Stimulated activated CD4-positive, alpha-beta T cell treated with anti-CD3 and anti-CD28 coated beads, Interleukin-2, amount 100 ng/mL, for 4 hours (primary cell): ENCODE measurements at regions not wholly inside any gene's neighbourhood (a gene's known extent, or its start where the extent isn't known, plus 50 kb on each side); places are given as distances from the start of the nearest gene placed in this dataset.
"Not testable (repeated sequence)": the region's sequence is repeated elsewhere in the genome, so short reads cannot be mapped to it uniquely, and the experiment has no call there.

Experiments
- DNase-seq: peaks from one replicate; pipeline ENCODE4 v3.0.0-alpha.2; 2020; ENCODE audit warnings: low read depth

DNA sequence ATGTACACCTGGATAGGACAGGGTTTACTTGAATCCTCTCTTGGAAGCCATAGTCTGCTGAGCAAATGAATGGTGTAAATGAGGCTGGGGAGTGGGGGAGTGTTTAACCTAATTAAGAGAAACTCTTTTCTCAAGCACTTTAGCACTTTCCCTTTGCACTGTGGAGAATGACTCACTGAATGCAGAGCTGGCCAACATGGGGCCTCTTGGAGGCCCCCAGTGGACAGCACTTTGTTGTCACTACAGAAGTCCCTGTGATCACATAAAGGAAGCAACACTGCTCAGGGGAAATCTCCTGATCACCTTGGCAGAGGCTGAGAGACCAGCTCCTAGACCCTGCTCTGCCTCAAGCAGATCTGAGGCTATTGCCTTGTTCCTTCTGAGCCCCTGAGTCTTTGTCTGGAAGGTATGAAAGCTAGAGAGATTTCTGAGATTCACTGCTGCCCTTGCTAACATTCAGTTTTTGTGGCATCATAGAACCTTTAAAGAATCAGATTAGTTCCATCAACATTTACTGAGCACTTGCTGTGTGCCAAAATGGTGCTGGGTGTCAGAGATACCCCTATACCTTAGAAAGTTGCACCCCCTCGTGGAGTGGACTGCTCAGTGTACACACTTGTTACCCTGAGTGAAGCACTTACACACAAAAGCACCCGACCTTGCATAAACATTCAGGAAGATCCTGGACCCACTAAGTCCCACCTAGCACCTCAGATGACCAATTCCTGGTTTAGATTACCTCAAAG, 230.1 kb upstream of the CCL2 start:
- no peak for DNase-seq

DNA sequence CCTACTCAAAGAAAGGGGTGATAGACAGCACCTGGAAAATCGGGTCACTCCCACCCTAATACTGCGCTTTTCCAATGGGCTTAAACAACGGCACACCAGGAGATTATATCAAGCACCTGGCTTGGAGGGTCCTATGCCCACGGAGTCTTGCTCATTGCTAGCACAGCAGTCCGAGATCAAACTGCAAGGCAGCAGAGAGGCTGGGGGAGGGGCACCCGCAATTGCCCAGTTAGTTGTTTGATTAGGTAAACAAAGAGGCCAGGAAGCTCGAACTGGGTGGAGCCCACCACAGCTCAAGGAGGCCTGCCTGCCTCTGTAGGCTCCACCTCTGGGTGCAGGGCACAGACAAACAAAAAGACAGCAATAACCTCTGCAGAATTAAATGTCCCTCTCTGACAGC, 224.5 kb upstream of the CCL2 start:
- DNase-seq = not testable (repeated sequence)

DNA sequence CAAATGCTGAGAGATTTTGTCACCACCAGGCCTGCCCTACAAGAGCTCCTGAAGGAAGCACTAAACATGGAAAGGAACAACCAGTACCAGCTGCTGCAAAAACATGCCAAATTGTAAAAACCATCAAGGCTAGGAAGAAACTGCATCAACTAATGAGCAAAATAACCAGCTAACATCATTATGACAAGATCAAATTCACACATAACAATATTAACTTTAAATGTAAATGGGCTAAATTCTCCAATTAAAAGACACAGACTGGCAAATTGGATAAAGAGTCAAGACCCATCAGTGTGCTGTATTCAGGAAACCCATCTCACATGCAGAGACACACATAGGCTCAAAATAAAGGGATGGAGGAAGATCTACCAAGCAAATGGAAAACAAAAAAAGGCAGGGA, 222.8 kb upstream of the CCL2 start:
- not testable (repeated sequence) for DNase-seq

DNA sequence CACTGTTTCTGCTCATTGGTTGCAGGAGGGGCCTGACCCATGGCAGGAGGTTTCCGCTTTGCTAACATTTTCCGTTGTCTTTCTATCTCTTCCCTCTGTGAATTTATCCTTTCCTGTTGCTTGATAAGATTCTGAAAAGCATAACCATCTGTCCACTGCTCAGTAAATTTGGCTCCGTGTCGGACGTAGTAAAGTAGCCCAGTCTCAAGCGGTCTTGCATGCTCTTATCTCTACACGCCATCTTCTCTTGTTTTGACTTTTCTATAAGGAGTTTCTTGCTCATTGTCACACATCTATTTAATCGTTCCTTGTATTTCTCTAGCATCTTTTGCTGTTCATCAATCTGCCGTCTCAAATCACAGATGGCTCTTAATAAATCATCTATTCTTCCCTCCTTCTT, 216.3 kb upstream of the CCL2 start:
- DNase-seq = not testable (repeated sequence)

DNA sequence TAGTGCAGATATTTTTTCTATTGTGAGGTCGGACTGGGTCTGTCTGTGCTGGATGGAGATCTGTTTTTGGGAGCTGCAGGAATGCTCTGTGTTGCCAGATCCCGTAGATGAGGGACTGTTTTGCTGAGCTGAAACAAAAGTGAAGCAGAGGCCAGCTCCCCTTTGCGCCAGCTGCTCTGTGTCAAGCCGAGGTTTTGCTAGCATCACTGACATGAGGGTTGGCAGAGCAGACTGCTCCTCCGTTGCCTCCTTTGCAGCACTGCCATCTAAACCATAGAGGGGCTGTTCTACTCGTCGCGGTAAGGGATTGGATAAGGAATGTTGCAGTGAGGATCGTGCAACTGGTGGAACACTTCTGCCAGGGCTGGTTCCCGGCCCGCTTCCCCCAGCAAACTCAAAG, 215.9 kb upstream of the CCL2 start:
- DNase-seq = not testable (repeated sequence)

DNA sequence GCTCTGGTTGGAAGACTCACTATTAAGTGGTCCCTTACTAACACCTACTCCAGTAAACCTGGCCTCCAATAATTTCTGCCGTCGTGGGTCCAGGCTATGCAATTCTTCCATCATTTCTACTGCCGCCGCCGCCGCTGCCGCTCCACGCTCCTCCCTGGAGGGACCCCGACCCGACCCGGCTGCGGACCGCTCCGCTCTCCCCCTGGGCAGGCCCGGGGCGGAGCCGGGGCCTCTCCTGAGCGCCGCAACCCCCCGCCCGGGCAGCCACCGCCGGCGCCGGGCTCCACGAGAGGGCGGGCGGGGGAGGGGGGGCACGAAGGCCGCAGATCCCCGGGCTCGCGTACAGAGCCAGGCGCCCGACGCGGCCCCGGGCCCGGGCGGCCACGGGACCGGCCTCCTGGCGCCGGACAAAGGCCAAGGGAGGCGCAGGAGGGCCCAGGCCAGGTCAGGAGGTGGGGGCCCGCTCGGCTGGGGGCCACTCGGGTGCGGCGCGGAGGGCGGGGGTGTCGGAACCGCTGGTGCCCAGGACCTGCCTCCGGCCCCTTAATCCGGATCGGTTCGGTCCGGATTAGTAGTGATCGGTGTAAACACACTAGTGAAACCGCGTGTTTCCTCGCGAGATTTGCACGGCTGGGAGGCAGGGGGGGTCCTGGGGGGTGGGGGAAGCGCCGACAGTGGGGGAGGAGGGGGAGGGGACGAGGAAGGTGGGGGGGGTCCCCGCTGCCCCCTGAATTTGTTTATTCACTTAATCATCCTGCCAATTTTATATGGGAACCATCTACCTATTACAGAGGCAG, 215.1 kb upstream of the CCL2 start:
- DNase-seq = peak; percentile 5

DNA sequence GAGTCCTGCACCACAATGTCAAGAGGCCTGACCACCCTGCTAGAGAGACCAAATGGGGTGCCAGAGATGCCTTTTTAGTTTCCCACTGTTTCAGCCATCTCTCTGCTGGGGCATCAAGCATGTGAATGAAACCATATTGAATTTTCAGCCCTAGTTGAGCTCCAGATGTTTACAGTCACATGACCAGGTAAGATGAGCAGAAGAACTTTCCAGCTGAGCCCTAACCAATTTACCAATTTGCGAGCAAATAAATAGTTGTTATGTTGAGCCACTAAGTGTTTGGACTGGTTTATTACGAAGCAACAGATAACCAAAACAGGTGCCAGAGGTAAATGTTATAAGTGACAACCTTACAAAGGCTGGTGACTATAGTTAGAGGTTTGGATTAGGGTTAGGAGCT, 209.1 kb upstream of the CCL2 start:
- no peak for DNase-seq

DNA sequence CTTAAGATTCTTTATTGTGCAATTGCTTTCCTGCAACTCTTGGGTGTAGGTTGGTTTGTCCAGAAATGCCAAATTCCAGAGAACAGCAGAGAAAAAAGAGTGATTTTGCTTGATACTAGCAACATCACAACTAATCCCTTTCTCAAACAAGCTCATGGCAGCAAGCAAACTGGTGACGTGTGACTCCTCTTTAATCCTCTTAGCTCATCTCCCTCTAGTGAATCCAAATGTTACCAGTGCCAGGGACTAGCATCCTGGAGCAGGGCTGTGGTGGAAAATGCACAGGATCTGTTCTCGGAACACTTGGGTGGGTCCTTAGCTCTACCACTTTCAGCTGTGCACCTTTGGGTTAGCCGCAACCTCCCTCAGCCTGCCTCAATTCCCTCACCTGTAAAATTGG, 204.0 kb upstream of the CCL2 start:
- no peak for DNase-seq

DNA sequence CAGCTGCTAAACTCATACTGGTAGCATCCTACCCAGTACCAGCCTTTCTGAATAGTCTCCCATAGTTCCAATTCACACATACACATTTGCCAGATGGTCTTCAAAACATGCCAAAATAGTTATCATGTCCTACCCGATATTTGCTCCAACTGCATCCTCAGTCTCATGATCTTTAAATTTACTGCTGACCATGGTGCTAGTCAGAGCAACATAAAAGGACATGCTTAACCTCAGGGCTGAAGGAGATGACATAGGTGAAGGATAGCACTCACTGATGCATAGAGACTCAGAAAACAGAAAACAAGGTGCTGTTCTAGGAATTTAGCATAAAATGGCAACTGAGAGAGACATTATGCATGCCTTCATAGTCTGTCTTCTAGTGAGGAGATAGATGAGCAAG, 200.6 kb upstream of the CCL2 start:
- no peak for DNase-seq

DNA sequence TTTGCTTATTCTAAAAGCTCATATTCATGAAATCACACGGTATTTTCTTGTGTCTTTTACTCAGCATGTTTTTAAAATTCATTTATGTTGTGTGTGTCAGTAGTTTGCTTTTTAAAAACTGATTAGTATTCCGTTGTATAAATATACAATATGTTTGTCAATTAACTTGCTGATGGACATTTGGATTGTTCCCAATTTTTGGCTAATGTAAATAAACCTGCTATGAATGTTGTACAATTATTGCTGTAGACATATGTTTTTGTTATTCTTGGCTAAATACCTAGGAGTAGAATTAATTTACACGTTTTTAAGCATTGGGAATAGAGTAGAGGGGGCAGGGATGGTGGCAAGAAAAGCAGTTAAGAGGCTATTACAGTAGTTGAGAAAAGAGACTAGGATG, 199.5 kb upstream of the CCL2 start:
- DNase-seq = no peak

DNA sequence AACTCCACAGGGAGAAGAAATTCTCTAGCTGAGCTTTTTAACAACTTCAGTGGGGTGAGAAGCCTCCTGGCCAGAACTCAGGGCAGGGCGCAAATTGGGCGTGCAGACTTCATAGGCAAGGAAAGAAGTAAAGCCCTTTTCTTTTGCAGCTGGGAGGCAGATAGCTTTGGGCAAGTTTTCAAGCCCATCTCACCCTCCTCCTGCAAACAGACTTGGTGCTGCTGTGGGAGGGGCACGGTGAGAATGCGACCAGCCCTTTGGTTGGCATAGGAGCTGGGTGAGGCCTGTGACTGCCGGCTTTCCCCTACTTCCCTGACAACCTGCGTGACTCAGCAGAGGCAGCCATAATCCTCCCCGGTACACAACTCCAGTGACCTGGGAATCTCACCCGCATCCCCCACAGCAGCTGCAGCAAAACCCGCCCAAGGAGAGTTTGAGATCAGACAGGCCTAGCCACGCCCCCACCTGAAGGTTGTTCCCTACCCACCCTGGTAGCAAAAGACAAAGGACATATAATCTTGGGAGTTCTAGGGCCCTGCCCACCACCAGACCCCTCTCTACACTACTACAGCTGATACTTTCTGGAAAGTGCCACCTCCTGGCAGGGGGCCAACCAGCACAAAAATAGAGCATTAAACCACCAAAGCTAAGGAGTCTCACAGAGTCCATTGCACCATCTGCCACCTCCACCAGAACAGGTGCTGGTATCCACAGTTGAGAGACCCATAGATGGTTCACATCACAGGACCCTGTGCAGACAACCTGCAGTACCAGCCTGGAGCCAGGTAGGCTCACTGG, 195.5 kb upstream of the CCL2 start:
- DNase-seq = no peak

DNA sequence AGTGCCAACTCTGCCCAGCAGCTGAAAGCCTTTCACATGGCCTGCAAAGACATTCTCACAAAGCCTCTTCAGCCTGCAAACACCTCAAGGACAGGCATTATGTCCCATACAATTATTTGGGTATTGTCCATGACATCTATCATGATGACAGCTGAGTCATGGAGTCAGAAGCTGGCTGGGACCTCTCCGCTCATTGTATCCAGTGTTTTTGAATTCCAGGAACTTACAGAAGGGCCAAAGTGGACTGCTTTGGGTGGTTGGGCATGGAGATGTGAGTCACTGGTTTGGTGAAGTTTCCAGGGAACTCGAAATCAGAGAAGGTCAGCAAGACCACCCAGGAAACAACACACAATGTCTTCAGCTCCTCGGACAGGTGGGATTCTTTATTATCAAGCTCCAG, 188.6 kb upstream of the CCL2 start:
- DNase-seq = no peak

DNA sequence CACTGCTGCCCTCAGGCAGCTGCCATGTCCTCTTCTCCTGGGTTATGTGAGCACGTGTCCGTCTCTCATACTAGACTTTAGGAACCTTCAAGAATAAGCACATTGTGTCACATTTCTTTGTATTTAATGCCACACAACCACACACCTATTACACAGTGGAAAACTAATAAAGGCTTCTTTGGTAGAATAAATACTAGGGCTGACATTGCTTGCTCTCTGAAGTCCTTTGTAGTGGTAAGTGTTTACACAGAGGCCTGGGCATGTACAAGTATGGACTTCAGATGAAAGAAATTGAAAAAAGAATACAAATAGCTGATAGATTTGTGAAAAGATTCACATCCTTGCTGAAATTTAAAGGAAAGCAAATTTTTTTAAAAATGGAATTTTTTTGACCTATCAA, 188.1 kb upstream of the CCL2 start:
- no peak for DNase-seq

DNA sequence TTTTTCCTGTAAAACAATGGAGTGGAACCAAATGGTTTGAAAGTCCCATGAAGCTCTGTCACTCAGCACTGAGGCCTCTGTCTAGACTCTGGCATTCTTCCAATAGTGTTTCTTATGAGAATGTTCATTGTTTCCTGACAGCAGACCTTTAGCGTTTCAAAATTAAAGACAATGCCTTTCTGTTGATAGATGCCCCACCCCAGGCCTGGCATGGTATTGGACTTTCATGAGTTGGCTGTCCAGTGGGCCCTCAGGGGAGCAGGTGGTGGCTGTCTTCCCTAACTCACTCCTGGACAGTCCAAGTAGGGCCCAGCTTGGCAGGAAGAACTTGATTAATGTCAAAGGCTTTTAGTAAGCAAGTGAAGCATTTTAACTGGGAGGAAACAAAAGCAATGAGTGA, 186.5 kb upstream of the CCL2 start:
- DNase-seq = no peak

DNA sequence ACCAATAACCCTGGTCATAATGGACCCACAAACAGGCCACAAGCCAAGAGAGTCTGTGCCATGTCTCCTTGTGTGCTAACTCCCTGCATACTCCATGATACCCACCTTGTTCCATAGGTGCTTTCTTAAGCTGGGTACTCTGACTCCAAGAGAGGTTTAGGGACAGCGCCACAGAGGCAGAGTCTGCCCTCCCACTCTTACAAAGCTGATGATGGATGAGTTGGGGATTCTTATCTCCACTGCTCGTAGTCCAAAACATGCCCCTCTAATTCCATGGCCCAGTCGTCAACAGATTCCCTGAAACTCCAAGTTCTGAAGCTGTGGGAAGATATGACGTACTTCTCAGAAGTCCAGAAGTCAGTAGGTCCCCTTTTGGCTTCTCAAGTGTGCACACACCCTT, 184.4 kb upstream of the CCL2 start:
- DNase-seq = no peak

DNA sequence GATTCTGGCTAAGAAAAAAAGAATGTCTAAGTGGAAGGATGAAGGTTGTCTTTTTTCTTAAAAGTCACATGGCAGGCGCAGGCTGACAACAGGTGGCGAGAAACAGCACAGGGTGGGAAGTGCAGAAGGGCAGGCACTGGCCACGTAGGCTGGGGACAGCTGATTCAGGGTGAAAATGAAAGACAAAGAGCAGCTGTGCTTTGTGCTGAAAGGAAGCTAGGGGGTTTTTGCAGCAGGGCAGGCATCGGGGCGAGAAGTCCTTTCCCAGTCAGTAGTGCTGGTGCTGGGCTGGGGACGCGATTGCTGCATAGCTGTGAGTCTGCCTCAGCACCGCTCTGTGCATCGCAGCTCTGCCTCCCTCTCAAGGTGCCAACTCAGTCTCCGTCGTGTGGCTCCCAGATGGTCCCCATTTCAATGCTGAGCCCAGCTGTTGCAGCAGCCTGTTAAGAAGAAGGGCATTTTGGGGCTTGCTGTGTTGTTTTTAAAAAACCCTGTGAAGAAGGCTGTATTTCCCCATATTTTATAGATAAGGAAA, 183.1 kb upstream of the CCL2 start:
- no peak for DNase-seq

DNA sequence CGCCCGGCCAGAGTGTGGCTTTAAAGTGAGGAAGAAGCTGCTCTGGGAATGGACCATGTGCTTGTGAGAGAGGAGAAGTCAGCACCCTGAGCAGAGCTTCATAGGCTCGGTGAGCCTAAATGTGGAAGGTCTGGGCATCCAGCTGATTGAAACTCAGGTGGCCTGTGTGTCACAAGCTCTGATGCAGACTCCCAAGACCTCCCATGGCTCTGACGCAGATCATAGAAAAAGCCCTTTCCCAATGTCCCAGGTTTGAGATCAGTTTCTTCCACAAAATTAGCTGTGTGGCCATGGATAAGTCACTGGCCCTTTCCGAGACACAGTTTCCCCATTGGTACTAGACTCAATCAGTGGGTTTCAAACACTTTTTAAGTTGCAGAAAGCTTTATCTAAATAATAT, 180.0 kb upstream of the CCL2 start:
- DNase-seq = no peak

DNA sequence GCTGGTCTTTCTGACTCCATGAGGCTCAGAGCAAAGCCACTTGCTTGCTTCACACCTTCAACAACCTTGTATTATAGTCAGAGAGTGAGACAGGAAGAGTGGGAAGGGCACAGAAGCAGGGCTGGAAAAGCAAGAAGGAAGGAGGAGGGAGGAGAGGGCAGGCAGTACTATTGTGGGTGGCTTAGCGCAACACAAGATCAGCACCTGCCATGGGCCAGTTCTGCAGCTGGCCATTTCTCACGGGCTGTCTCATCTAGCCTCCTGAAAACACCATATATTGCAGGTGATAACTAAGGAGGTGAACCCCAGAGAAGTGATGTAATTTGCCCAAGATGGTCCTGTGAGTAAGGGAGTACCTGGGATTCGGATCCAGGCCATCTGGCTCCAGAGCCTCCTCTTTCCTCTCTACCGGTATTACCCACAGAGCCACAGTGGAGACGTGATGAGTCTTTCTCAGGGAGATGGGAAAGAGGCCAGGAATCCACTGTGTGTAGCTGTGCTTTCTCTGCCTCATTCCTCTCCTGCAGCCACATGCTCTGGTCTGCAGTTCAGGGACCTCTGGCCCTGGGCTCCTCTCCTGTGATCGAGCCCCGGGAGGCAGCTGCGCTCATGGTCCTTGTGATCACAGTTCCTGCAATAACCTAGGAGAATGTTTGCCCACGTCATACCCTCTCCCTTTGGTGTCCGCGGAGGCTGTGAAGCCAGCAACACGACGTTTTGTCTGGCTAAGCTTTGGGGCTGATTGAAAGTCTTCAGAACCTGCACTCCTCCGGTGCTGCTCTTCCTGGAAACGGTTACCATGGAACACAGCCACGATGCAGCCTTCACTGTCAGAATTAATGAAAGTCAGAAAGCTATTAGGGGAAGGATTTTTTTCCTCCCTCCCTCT, 178.1 kb upstream of the CCL2 start:
- DNase-seq = no peak

DNA sequence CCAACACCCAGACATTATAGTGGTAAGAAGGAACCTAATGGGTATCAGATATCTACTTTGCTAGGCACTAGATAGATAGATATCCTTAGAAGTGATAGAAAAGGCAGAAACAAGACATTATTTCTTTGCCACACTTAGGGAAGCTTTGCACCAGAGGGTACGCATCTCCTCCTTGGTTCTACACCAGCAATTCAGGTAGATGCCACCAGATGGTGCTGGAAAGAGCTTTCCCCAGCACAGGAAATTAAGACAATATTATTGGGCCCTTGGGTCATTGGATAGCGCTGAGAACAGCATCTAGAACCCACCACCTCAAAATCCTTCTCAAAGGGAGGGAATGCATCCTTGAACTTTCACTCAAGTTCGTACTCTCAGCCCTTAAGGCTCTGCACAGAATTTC, 173.8 kb upstream of the CCL2 start:
- DNase-seq = no peak

DNA sequence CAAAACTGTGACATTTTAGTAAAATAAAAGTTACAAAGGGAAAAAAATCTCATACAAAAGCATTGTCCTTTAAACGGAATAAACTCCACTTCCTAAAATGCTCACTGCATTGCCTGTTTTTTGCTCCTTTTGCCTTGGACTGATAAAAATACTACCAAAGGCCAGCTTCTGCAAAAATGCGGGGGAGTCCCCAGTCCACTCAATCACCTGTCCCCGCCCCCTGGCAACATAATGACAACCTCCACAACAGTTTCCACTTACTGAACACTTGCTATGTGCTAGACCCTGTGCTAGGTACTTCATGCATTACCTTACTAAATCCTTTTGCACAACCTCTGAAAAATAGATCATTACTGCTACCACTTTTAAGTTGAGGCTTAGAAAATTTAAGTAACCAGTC, 172.7 kb upstream of the CCL2 start:
- DNase-seq = no peak

DNA sequence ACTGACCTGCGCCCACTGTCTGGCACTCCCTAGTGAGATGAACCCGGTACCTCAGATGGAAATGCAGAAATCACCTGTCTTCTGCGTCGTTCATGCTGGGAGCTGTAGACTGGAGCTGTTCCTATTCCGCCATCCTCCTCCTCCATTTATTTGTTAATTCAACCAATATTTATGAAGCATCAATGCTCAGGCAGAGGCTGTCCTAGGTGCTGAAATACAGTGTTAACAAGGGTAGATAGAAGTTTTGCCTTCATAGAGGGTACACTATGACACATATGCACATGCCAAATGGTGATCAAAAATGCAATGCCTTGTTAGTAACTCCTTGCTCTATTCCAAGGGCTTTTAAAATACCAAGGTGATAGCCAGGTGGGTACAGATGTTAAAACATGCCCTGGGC, 166.0 kb upstream of the CCL2 start:
- not testable (repeated sequence) for DNase-seq

DNA sequence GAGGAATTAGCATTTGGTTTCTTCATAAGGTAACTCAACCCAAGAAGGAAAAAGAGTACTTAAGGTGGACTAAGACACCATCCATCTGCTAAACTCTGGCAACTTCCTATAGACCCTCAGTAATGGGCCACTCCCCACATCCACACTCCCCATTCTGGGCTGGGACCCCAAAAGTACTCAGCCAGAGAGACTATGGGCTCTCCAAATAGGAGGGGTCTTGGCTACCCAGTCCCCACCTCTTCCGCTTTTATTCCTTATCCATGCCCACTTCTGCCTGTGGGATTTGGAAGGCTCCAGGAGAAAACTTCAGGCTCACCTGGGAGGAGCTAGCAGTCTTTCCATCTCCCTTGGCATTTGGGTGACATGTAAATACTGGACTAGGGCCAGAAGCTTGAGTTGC, 164.5 kb upstream of the CCL2 start:
- no peak for DNase-seq
